Heart left ventricle (tissue), 13 donors: ENCODE measurements at regions not wholly inside any gene's neighbourhood (a gene's known extent, or its start where the extent isn't known, plus 50 kb on each side); places are given as distances from the start of the nearest gene placed in this dataset.
"Not testable (repeated sequence)": the region's sequence is repeated elsewhere in the genome, so short reads cannot be mapped to it uniquely, and the experiment has no call there.

ENCODE experiments used
- POLR2A ChIP-seq, 2 donors: fragments of 450-650 bp; IDR thresholded peaks; one replicate each; pipeline ENCODE4 v1.6.1; 2017; ENCODE audit warnings: antibody characterized with exemption in 2 of 2, mild to moderate bottlenecking in 2 of 2, moderate library complexity in 2 of 2
- TF ChIP-seq, protein P1 (sequence below), 12 donors: fragments of 200-600 bp; sonication (generic) in 4 of 12; IDR thresholded peaks; one replicate each; pipeline versions ENCODE4 v1.5.0 to v1.8.0; 2018 to 2022; ENCODE audit warnings: antibody characterized with exemption in 12 of 12, mild to moderate bottlenecking in 5 of 12
- donor health status: ischemic (EF 13 %, LVEDD 7.1; RV severe dilation, severe dysfunction).
- donor health status: DM: no; HTN: yes; CAD: no.
- donor health status: DM: no; HTN: no; CAD: no.
- donor health status: ischemic (EF 25% LVEDD 6.9; RV normal size, moderate dysfunction).
- donor health status: ischemic (EF 25% LVEDD 5.7; RV mildly dilated, moderate dysfunction).
- donor health status: ischemic (EF 35%, LVEDD 5.7; RV mildly dilated, moderate dysfunction).
- donor health status: nonischemic (EF 11% LVEDD 7.7; RV severe dilation, severe dysfunction).
- donor health status: DM: yes; HTN: yes; CAD: no.
- donor health status: PGD.
- donor health status: ischemic (EF 29% LVEDD 5.4; RV normal size, mild dysfunction).
- donor health status: nonischemic (EF 23%, LVEDD 6.1; RV moderate dilation, normal function).

- TF ChIP-seq, protein P1, sequence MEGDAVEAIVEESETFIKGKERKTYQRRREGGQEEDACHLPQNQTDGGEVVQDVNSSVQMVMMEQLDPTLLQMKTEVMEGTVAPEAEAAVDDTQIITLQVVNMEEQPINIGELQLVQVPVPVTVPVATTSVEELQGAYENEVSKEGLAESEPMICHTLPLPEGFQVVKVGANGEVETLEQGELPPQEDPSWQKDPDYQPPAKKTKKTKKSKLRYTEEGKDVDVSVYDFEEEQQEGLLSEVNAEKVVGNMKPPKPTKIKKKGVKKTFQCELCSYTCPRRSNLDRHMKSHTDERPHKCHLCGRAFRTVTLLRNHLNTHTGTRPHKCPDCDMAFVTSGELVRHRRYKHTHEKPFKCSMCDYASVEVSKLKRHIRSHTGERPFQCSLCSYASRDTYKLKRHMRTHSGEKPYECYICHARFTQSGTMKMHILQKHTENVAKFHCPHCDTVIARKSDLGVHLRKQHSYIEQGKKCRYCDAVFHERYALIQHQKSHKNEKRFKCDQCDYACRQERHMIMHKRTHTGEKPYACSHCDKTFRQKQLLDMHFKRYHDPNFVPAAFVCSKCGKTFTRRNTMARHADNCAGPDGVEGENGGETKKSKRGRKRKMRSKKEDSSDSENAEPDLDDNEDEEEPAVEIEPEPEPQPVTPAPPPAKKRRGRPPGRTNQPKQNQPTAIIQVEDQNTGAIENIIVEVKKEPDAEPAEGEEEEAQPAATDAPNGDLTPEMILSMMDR (IDR thresholded peaks at IDR 0.05) = not testable (repeated sequence)
- not testable (repeated sequence) for TF ChIP-seq POLR2A (IDR thresholded peaks at IDR 0.05)
These were observed 463.7 kb upstream of the NPAP1 start for GRCh38 chr15:24211742-24212476.
